Neural cell (in vitro differentiated cells): ENCODE measurements at regions not wholly inside any gene's neighbourhood (a gene's known extent, or its start where the extent isn't known, plus 50 kb on each side); places are given as distances from the start of the nearest gene placed in this dataset.

Source experiments
- H2AFZ ChIP-seq: fragments of 200-600, 300-800 bp; sonication (generic), shearing (Covaris generic); 2 replicates; pipeline ENCODE4 v1.6.0; 2014; ENCODE audit warnings: low read depth, mild to moderate bottlenecking, antibody characterized with exemption, low read length, moderate library complexity
- H3F3A ChIP-seq: fragments of 200-600 bp; shearing (Covaris generic); 2 replicates; pipeline ENCODE4 v1.6.1; 2016; ENCODE audit warnings: mild to moderate bottlenecking, moderate library complexity, mixed read lengths, antibody characterized with exemption, low read length; ENCODE audit not compliant: insufficient read depth, poor library complexity, severe bottlenecking
- H3K27ac ChIP-seq: fragments of 200-600, 300-800 bp; sonication (generic), shearing (Covaris generic); 2 replicates; pipeline ENCODE4 v1.5.1; 2014; ENCODE audit warnings: mild to moderate bottlenecking, low read length, moderate library complexity
- H3K27me3 ChIP-seq: fragments of 300-800, 200-600 bp; sonication (generic), shearing (Covaris generic); 2 replicates; pipeline ENCODE4 v1.6.0; 2014; ENCODE audit warnings: mild to moderate bottlenecking, low read depth, low read length, moderate library complexity; ENCODE audit not compliant: insufficient read depth
- H3K36me3 ChIP-seq: fragments of 300-800, 200-600 bp; sonication (generic), shearing (Covaris generic); 2 replicates; pipeline ENCODE4 v1.5.1; 2014; ENCODE audit warnings: mild to moderate bottlenecking, antibody characterized with exemption, low read length, moderate library complexity; ENCODE audit not compliant: insufficient read depth
- H3K4me2 ChIP-seq: fragments of 300-800, 200-600 bp; sonication (generic), shearing (Covaris generic); 2 replicates; pipeline ENCODE4 v1.6.0; 2014; ENCODE audit warnings: mild to moderate bottlenecking, low read length
- H3K4me3 ChIP-seq: fragments of 300-800, 200-600 bp; sonication (generic), shearing (Covaris generic); 2 replicates; pipeline ENCODE4 v1.5.1; 2014; ENCODE audit warnings: mild to moderate bottlenecking, low read length, moderate library complexity
- H3K79me2 ChIP-seq: fragments of 200-600 bp; shearing (Covaris generic); replicated peaks from 2 replicates; pipeline ENCODE4 v1.6.0; 2014; ENCODE audit warnings: mild to moderate bottlenecking, low read length, moderate library complexity; ENCODE audit not compliant: insufficient read depth
- H3K9ac ChIP-seq: fragments of 300-800, 200-600 bp; sonication (generic), shearing (Covaris generic); 2 replicates; pipeline ENCODE4 v1.6.1; 2016; ENCODE audit warnings: mild to moderate bottlenecking, low read length, mixed read lengths
- H3K9me2 ChIP-seq: fragments of 200-600 bp; shearing (Covaris generic); 2 replicates; pipeline ENCODE4 v1.6.1; 2016; ENCODE audit warnings: mild to moderate bottlenecking, low read length, mixed read lengths; ENCODE audit not compliant: insufficient read depth
- H3K9me3 ChIP-seq: fragments of 200-600, 300-800 bp; sonication (generic), shearing (Covaris generic); 2 replicates; pipeline ENCODE4 v1.6.1; 2016; ENCODE audit warnings: mild to moderate bottlenecking, mixed run types, low read length, moderate library complexity, mixed read lengths
- H4K20me1 ChIP-seq: fragments of 200-600 bp; shearing (Covaris generic); 2 replicates; pipeline ENCODE4 v1.6.1; 2016; ENCODE audit warnings: mild to moderate bottlenecking, mixed run types; ENCODE audit not compliant: insufficient read depth
- EP300 ChIP-seq: fragments of 450-650 bp; conservative IDR thresholded peaks from 2 replicates; pipeline ENCODE4 v1.6.1; 2014; ENCODE audit warnings: antibody characterized with exemption, mild to moderate bottlenecking, moderate library complexity; ENCODE audit not compliant: poor library complexity, severe bottlenecking
- EZH2 ChIP-seq: fragments of 200-600, 300-800 bp; shearing (Covaris generic), sonication (generic); IDR thresholded peaks from 2 replicates; pipeline ENCODE4 v1.6.1; 2014; ENCODE audit warnings: antibody characterized with exemption, low read length, borderline replicate concordance, mild to moderate bottlenecking; ENCODE audit not compliant: insufficient read depth, poor library complexity, severe bottlenecking
- MXI1 ChIP-seq: fragments of 450-650 bp; conservative IDR thresholded peaks from 2 replicates; pipeline ENCODE4 v1.6.1; 2014; ENCODE audit warnings: antibody characterized with exemption, mild to moderate bottlenecking; ENCODE audit not compliant: poor library complexity, severe bottlenecking
- POLR2AphosphoS5 ChIP-seq: IDR thresholded peaks from 2 replicates; pipeline ENCODE4 v1.6.1; 2012
- RAD21 ChIP-seq: fragments of 450-650 bp; conservative IDR thresholded peaks from 2 replicates; pipeline ENCODE4 v1.6.1; 2014; ENCODE audit warnings: antibody characterized with exemption, mild to moderate bottlenecking, moderate library complexity
- SMC3 ChIP-seq: fragments of 450-650 bp; conservative IDR thresholded peaks from 2 replicates; pipeline ENCODE4 v1.6.1; 2014; ENCODE audit warnings: antibody characterized with exemption, mild to moderate bottlenecking, moderate library complexity; ENCODE audit not compliant: poor library complexity
- TAF1 ChIP-seq: IDR thresholded peaks from 2 replicates; pipeline ENCODE4 v1.6.1; 2012; ENCODE audit warnings: low read depth
- TF ChIP-seq, protein P1 (sequence below): IDR thresholded peaks from 2 replicates; pipeline ENCODE4 v1.6.1; 2012; ENCODE audit warnings: borderline replicate concordance
- TF ChIP-seq, protein P2 (sequence below): fragments of 450-650 bp; IDR thresholded peaks from 2 replicates; pipeline ENCODE4 v1.5.1; 2014; ENCODE audit warnings: antibody characterized with exemption, mild to moderate bottlenecking, moderate library complexity; ENCODE audit not compliant: poor library complexity, severe bottlenecking

DNA sequence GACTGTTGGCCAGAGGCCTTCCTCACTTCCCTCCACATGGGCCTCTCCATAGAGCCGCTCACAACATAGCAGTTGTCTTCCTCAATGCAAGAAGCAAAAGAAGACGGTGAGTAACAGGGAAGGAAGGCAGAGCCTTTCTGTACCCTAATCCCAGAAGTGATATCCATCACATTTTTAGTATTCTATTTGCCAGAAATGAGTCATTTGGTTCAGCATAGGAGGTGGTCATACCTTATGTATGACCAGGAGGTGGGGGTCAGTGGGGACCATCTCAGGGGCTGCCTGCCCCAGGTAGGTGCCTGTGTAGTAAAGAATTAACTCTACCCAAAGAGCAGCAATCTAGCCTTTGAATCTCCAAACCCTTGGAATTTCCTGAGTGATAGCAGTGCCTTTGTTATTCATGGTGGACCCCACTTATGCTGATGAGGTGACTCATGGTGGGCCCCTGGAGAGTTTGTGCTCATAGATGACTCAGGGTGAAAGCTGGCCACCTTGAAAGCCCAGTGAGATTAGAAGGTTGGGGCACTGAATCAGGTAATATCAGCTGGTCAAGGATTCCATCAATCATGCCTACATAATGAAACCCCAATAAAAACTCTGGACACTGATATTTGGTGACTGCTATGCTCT lies 323.9 kb upstream of the IGF1R start:
- Histone ChIP-seq H3K9me3 (no peaks in the 10 kb centered on the region), H2AFZ (no peak overlapping the region), H3K79me2 (no peaks in the 10 kb centered on the region), H3K36me3 (no peaks in the 10 kb centered on the region), H4K20me1 (no peaks in the 10 kb centered on the region), H3K27me3 (no peaks in the 10 kb centered on the region), H3K9me2 (no peaks in the 10 kb centered on the region), H3K27ac (no peak overlapping the region), H3K4me3 (no peak overlapping the region), H3K9ac (no peak overlapping the region), H3F3A (no peaks in the 10 kb centered on the region), H3K4me2 (no peak overlapping the region)
- no peak for TF ChIP-seq RAD21
- TF ChIP-seq, protein P1, sequence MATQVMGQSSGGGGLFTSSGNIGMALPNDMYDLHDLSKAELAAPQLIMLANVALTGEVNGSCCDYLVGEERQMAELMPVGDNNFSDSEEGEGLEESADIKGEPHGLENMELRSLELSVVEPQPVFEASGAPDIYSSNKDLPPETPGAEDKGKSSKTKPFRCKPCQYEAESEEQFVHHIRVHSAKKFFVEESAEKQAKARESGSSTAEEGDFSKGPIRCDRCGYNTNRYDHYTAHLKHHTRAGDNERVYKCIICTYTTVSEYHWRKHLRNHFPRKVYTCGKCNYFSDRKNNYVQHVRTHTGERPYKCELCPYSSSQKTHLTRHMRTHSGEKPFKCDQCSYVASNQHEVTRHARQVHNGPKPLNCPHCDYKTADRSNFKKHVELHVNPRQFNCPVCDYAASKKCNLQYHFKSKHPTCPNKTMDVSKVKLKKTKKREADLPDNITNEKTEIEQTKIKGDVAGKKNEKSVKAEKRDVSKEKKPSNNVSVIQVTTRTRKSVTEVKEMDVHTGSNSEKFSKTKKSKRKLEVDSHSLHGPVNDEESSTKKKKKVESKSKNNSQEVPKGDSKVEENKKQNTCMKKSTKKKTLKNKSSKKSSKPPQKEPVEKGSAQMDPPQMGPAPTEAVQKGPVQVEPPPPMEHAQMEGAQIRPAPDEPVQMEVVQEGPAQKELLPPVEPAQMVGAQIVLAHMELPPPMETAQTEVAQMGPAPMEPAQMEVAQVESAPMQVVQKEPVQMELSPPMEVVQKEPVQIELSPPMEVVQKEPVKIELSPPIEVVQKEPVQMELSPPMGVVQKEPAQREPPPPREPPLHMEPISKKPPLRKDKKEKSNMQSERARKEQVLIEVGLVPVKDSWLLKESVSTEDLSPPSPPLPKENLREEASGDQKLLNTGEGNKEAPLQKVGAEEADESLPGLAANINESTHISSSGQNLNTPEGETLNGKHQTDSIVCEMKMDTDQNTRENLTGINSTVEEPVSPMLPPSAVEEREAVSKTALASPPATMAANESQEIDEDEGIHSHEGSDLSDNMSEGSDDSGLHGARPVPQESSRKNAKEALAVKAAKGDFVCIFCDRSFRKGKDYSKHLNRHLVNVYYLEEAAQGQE, result no peak
- no peak for TF ChIP-seq MXI1
- TF ChIP-seq TAF1, result no peak
- no peak for TF ChIP-seq POLR2AphosphoS5
- no peak for TF ChIP-seq SMC3
- no peak for TF ChIP-seq EP300
- TF ChIP-seq, protein P2, sequence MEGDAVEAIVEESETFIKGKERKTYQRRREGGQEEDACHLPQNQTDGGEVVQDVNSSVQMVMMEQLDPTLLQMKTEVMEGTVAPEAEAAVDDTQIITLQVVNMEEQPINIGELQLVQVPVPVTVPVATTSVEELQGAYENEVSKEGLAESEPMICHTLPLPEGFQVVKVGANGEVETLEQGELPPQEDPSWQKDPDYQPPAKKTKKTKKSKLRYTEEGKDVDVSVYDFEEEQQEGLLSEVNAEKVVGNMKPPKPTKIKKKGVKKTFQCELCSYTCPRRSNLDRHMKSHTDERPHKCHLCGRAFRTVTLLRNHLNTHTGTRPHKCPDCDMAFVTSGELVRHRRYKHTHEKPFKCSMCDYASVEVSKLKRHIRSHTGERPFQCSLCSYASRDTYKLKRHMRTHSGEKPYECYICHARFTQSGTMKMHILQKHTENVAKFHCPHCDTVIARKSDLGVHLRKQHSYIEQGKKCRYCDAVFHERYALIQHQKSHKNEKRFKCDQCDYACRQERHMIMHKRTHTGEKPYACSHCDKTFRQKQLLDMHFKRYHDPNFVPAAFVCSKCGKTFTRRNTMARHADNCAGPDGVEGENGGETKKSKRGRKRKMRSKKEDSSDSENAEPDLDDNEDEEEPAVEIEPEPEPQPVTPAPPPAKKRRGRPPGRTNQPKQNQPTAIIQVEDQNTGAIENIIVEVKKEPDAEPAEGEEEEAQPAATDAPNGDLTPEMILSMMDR, result no peak
- no peak for TF ChIP-seq EZH2

- H3K9me3 ChIP-seq, result no peaks in the 10 kb centered on the region
- no peaks in the 10 kb centered on the region for H4K20me1 ChIP-seq
- TF ChIP-seq RAD21, result no peak
- no peak for TF ChIP-seq EZH2
- no peak for TF ChIP-seq POLR2AphosphoS5
- no peak for TF ChIP-seq EP300
- TF ChIP-seq TAF1, result no peak
- TF ChIP-seq SMC3, result no peak
- no peak for TF ChIP-seq MXI1
- TF ChIP-seq, protein P1, result no peak
- TF ChIP-seq, protein P2, result no peak
- no peak overlapping the region for H3K4me2 ChIP-seq
- no peak overlapping the region for H2AFZ ChIP-seq
- H3K36me3 ChIP-seq, result no peaks in the 10 kb centered on the region
- no peaks in the 10 kb centered on the region for H3F3A ChIP-seq
- no peaks in the 10 kb centered on the region for H3K79me2 ChIP-seq
- H3K27ac ChIP-seq, result no peak overlapping the region
- H3K9ac ChIP-seq, result no peak overlapping the region
- H3K27me3 ChIP-seq, result no peaks in the 10 kb centered on the region
- H3K9me2 ChIP-seq, result no peaks in the 10 kb centered on the region
- H3K4me3 ChIP-seq, result no peak overlapping the region
Observed at GRCh38 chr15:98326804-98327203, 321.5 kb upstream of the IGF1R start.
